A549 (cell line): ENCODE measurements at regions not wholly inside any gene's neighbourhood (a gene's known extent, or its start where the extent isn't known, plus 50 kb on each side); places are given as distances from the start of the nearest gene placed in this dataset.

ENCODE experiments used
- ATAC-seq, 2 experiments: fragments of 200-7000 bp in 1 of 2; fragments of >200 bp in 1 of 2; cut with Nextera tagmentation in 1 of 2; cut with Tn5 transposase in 1 of 2; 3 replicates each; pipeline versions ENCODE4 v1.8.0 to v1.9.1; 2018 to 2020; ENCODE audit warnings: mild to moderate bottlenecking in 1 of 2, moderate library complexity in 1 of 2
- CTCF ChIA-PET: fragments of 300-600 bp; sonication (Branson Sonifier 250); formaldehyde crosslinking; extraction: SDS; loops from one replicate; lab custom pipeline; 2021; ENCODE audit warnings: antibody characterized with exemption, inconsistent platforms; lab: Yijun Ruan, JAX
- POLR2A ChIA-PET: fragments of 350-600 bp; formaldehyde crosslinking; extraction: SDS; loops from one replicate; lab custom pipeline; 2021; ENCODE audit warnings: antibody characterized with exemption, inconsistent platforms; lab: Yijun Ruan, JAX
- DNase-seq, 2 experiments: peaks; one replicate each; pipeline versions ENCODE4 v3.0.0 to v3.0.0-alpha.2; 2011 to 2016; ENCODE audit warnings: low read depth in 1 of 2, low spot score in 1 of 2
- FAIRE-seq: peaks from 2 replicates; lab custom pipeline; 2011; peaks lifted over from hg19 to GRCh38; lab: Jason Lieb, UNC
- H3K27ac ChIP-seq, 2 experiments: fragments of >200 bp; sonication (Bioruptor Twin); formaldehyde crosslinking; 3 replicates each; pipeline ENCODE4 v1.5.1; 2016 to 2017
- H3K4me1 ChIP-seq: fragments of >200 bp; sonication (Bioruptor Twin); formaldehyde crosslinking; 3 replicates; pipeline ENCODE4 v1.6.1; 2016
- H3K4me2 ChIP-seq: fragments of >200 bp; sonication (Bioruptor Twin); formaldehyde crosslinking; 3 replicates; pipeline ENCODE4 v1.6.1; 2016
- H3K4me3 ChIP-seq: fragments of >200 bp; sonication (Bioruptor Twin); formaldehyde crosslinking; 3 replicates; pipeline ENCODE4 v1.5.1; 2016
- H3K9me3 ChIP-seq: fragments of >200 bp; sonication (Bioruptor Twin); formaldehyde crosslinking; 3 replicates; pipeline ENCODE4 v1.6.1; 2016
- ATOH8 ChIP-seq: fragments of 250-450 bp; sonication (Bioruptor Pico); IDR thresholded peaks from 2 replicates; pipeline ENCODE4 v1.5.0; 2020; ENCODE audit warnings: low read depth, mild to moderate bottlenecking, moderate library complexity
- BCL3 ChIP-seq: fragments of >200 bp; sonication (Bioruptor Twin); formaldehyde crosslinking; IDR thresholded peaks from 3 replicates; pipeline ENCODE4 v1.6.1; 2016
- CBX8 ChIP-seq: fragments of 200-600 bp; sonication (generic); IDR thresholded peaks from 2 replicates; pipeline ENCODE4 v1.6.1; 2016
- CHD4 ChIP-seq: fragments of 200-600 bp; sonication (generic); IDR thresholded peaks from 2 replicates; pipeline ENCODE4 v1.6.1; 2016; ENCODE audit warnings: antibody characterized with exemption, mild to moderate bottlenecking, borderline replicate concordance
- CTCF ChIP-seq: fragments of >200 bp; sonication (Bioruptor Twin); formaldehyde crosslinking; IDR thresholded peaks from 3 replicates; pipeline ENCODE4 v1.5.1; 2016
- EHMT2 ChIP-seq: fragments of 200-600 bp; sonication (generic); IDR thresholded peaks from 2 replicates; pipeline ENCODE4 v1.6.1; 2016; ENCODE audit warnings: antibody characterized with exemption, low read depth, mild to moderate bottlenecking, moderate library complexity
- EP300 ChIP-seq, 2 experiments: fragments of >200 bp; sonication (Bioruptor Twin); formaldehyde crosslinking; IDR thresholded peaks; 2 replicates in 1 of 2; 3 replicates in 1 of 2; pipeline ENCODE4 v1.6.1; 2016 to 2017
- ESRRA ChIP-seq: fragments of 150-350 bp; IDR thresholded peaks from 2 replicates; pipeline ENCODE4 v1.6.1; 2014; ENCODE audit warnings: mild to moderate bottlenecking, low read length, borderline replicate concordance
- FOSB ChIP-seq: fragments of 250-450 bp; sonication (Bioruptor Pico); IDR thresholded peaks from 2 replicates; pipeline ENCODE4 v1.5.0; 2020; ENCODE audit warnings: mild to moderate bottlenecking, moderate library complexity
- FOSL2 ChIP-seq, 2 experiments: fragments of 450-650 bp in 1 of 2; fragments of >200 bp in 1 of 2; sonication (Bioruptor Twin) in 1 of 2; formaldehyde crosslinking; IDR thresholded peaks; 2 replicates each; pipeline versions ENCODE4 v1.5.0 to v1.6.1; 2016 to 2020; ENCODE audit warnings: mild to moderate bottlenecking in 1 of 2, moderate library complexity in 1 of 2
- FOXS1 ChIP-seq: fragments of 250-450 bp; sonication (Bioruptor Pico); IDR thresholded peaks from 2 replicates; pipeline ENCODE4 v1.5.0; 2020; ENCODE audit warnings: mild to moderate bottlenecking, moderate library complexity
- HDAC2 ChIP-seq: fragments of 200-600 bp; sonication (generic); IDR thresholded peaks from 2 replicates; pipeline ENCODE4 v1.6.1; 2016
- HES2 ChIP-seq: fragments of >200 bp; sonication (Bioruptor Twin); formaldehyde crosslinking; IDR thresholded peaks from 2 replicates; pipeline ENCODE4 v1.6.1; 2016
- HEYL ChIP-seq: fragments of 250-450 bp; sonication (Bioruptor Pico); IDR thresholded peaks from 2 replicates; pipeline ENCODE4 v1.8.0; 2021; ENCODE audit warnings: mild to moderate bottlenecking, moderate library complexity
- HOXA7 ChIP-seq: fragments of 250-450 bp; sonication (Bioruptor Pico); IDR thresholded peaks from 2 replicates; pipeline ENCODE4 v1.5.0; 2020; ENCODE audit warnings: mild to moderate bottlenecking, moderate library complexity
- HOXB13 ChIP-seq: fragments of 250-450 bp; sonication (Bioruptor Pico); IDR thresholded peaks from 2 replicates; pipeline ENCODE4 v1.5.0; 2020; ENCODE audit warnings: low read depth, mild to moderate bottlenecking, moderate library complexity
- HOXB5 ChIP-seq: fragments of 250-450 bp; sonication (Bioruptor Pico); IDR thresholded peaks from 2 replicates; pipeline ENCODE4 v1.5.0; 2020; ENCODE audit warnings: mild to moderate bottlenecking, moderate library complexity
- JUN ChIP-seq, 2 experiments: fragments of >200 bp; sonication (Bioruptor Twin); formaldehyde crosslinking; IDR thresholded peaks; 2 replicates in 1 of 2; 3 replicates in 1 of 2; pipeline ENCODE4 v1.6.1; 2016 to 2017
- KDM1A ChIP-seq: fragments of 200-600 bp; sonication (generic); IDR thresholded peaks from 2 replicates; pipeline ENCODE4 v1.6.1; 2016; ENCODE audit warnings: low read depth, mild to moderate bottlenecking
- MAX ChIP-seq: IDR thresholded peaks from 2 replicates; pipeline ENCODE4 v1.6.1; 2012
- MAZ ChIP-seq: fragments of 150-350 bp; IDR thresholded peaks from 2 replicates; pipeline ENCODE4 v1.6.1; 2014; ENCODE audit warnings: antibody characterized with exemption, low read depth, low read length, borderline replicate concordance
- PHF8 ChIP-seq: fragments of 200-600 bp; sonication (generic); IDR thresholded peaks from 2 replicates; pipeline ENCODE4 v1.6.1; 2016; ENCODE audit warnings: low read depth, mild to moderate bottlenecking, antibody characterized with exemption, moderate library complexity, borderline replicate concordance
- POLR2A ChIP-seq: IDR thresholded peaks from 2 replicates; pipeline ENCODE4 v1.6.1; 2012; ENCODE audit warnings: mild to moderate bottlenecking, low read length
- RAD21 ChIP-seq, 2 experiments: fragments of >200 bp in 1 of 2; sonication (Bioruptor Twin) in 1 of 2; formaldehyde crosslinking in 1 of 2; IDR thresholded peaks in 1 of 2; conservative IDR thresholded peaks in 1 of 2; 2 replicates in 1 of 2; 3 replicates in 1 of 2; pipeline ENCODE4 v1.6.1; 2012 to 2018; ENCODE audit warnings: inconsistent platforms in 1 of 2
- RARB ChIP-seq: fragments of 250-450 bp; sonication (Bioruptor Pico); IDR thresholded peaks from 2 replicates; pipeline ENCODE4 v1.8.0; 2021; ENCODE audit warnings: mild to moderate bottlenecking, moderate library complexity
- RCOR1 ChIP-seq: fragments of 150-350 bp; IDR thresholded peaks from 2 replicates; pipeline ENCODE4 v1.6.1; 2014; ENCODE audit warnings: antibody characterized with exemption, low read length, low read depth
- RFX5 ChIP-seq: fragments of 450-650 bp; IDR thresholded peaks from 2 replicates; pipeline ENCODE4 v1.7.1; 2014; ENCODE audit warnings: antibody characterized with exemption, mild to moderate bottlenecking, moderate library complexity
- TFCP2L1 ChIP-seq: fragments of 250-450 bp; sonication (Bioruptor Pico); IDR thresholded peaks from 2 replicates; pipeline ENCODE4 v1.5.0; 2021; ENCODE audit warnings: mild to moderate bottlenecking
- ZFP36 ChIP-seq: fragments of 450-650 bp; IDR thresholded peaks from 2 replicates; pipeline ENCODE4 v1.6.1; 2014; ENCODE audit warnings: borderline replicate concordance; ENCODE audit not compliant: partially characterized antibody
- ZNF302 ChIP-seq: fragments of 250-450 bp; sonication (Bioruptor Pico); IDR thresholded peaks from 2 replicates; pipeline ENCODE4 v1.9.0; 2021; ENCODE audit warnings: inconsistent platforms, mild to moderate bottlenecking, moderate library complexity
- ZSCAN20 ChIP-seq: fragments of 250-450 bp; sonication (Bioruptor Pico); IDR thresholded peaks from 2 replicates; pipeline ENCODE4 v1.8.0; 2022; ENCODE audit warnings: mild to moderate bottlenecking, moderate library complexity
- WGBS: methylation state at CpG from one replicate; pipeline ENCODE4 v1.1.6; 2017; ENCODE audit errors: missing lambda C conversion rate; 5-methylcytosine and 5-hydroxymethylcytosine counted together

GRCh38 chr7:104963378-104963990 lies 50.5 kb upstream of the KMT2E start:
- ATAC-seq (peak in 1 of 2 experiments; percentile 26; a peak in 3 of 6 replicates), FAIRE-seq (no peak), DNase-seq (no peak)
- Histone ChIP-seq H3K27ac (peak overlapping the region; percentile 58 to 79), H3K4me3 (no peak overlapping the region), H3K4me1 (peaks cover 21% of the 10 kb centered on the region), H3K9me3 (no peaks in the 10 kb centered on the region), H3K4me2 (peak overlapping the region; percentile 17; the same call in 1 of the 3 replicates)
- TF ChIP-seq CHD4 (no peak), CTCF (no peak), JUN (IDR thresholded peaks at IDR 0.05) (0 out of 5 replicates have a peak, but pooled peaks of 1 of the 2 experiments have one; percentile 33)
- ChIA-PET CTCF (interaction anchor here (0.7 kb wide), 1 partner anchor 19 kb away, joined by 3 read pairs; no protein-coding TSS in a partner anchor), POLR2A (interaction anchor here (0.6 kb wide), 1 partner anchor 19 kb away, joined by 3 read pairs; no protein-coding TSS in a partner anchor)
- 90% methylated on average over 2 of the region's 2 CpGs for WGBS

- Histone ChIP-seq H3K4me1 (peaks cover 21% of the 10 kb centered on the region), H3K4me2 (peak overlapping the region; percentile 17; the same call in 1 of the 3 replicates), H3K9me3 (no peaks in the 10 kb centered on the region), H3K4me3 (no peak overlapping the region), H3K27ac (peak overlapping the region; percentile 58 to 79)
- DNase-seq (peak in 1 of 2 experiments; percentile 74), ATAC-seq (peak; percentile 55 to 75; a peak in 5 of 6 replicates), FAIRE-seq (no peak)
- CTCF ChIA-PET = no interaction called here
- POLR2A ChIA-PET = interaction anchor here (0.6 kb wide), 1 partner anchor 19 kb away, joined by 3 read pairs; no protein-coding TSS in a partner anchor
- WGBS = 37% methylated on average over 3 of the region's 3 CpGs
- TF ChIP-seq ZNF302 (CRISPR knock-in tag) = no peak; the same call in 1 of the 2 replicates
- no peak for TF ChIP-seq ZFP36
- no peak for TF ChIP-seq RAD21 (conservative IDR thresholded peaks at IDR 0.05 in 1 of 2, IDR thresholded peaks at IDR 0.05 in 1 of 2)
- TF ChIP-seq ATOH8 (CRISPR knock-in tag) = peak; percentile 100
- TF ChIP-seq TFCP2L1 (CRISPR knock-in tag) = peak; percentile 85; the same call in 1 of the 2 replicates
- TF ChIP-seq EP300 (IDR thresholded peaks at IDR 0.05) = no peak
- TF ChIP-seq KDM1A = no peak
- no peak for TF ChIP-seq FOSL2 (IDR thresholded peaks at IDR 0.05)
- TF ChIP-seq FOSL2 (CRISPR knock-in tag; IDR thresholded peaks at IDR 0.05) = peak; percentile 75
- TF ChIP-seq RFX5 = no peak
- peak; percentile 98 for TF ChIP-seq ZSCAN20 (CRISPR knock-in tag)
- no peak for TF ChIP-seq BCL3
- peak; percentile 94; the same call in 1 of the 2 replicates for TF ChIP-seq FOXS1
- TF ChIP-seq HOXB5 (CRISPR knock-in tag) = peak; percentile 99
- TF ChIP-seq CTCF = no peak
- TF ChIP-seq HOXB13 (CRISPR knock-in tag) = peak; percentile 98
- TF ChIP-seq HDAC2 = no peak
- TF ChIP-seq POLR2A = no peak
- TF ChIP-seq HES2 = no peak
- TF ChIP-seq RARB (CRISPR knock-in tag) = peak; percentile 87
- TF ChIP-seq CBX8 = no peak
- TF ChIP-seq FOSB (CRISPR knock-in tag) = no peak
- TF ChIP-seq HOXA7 (CRISPR knock-in tag) = peak; percentile 79; the same call in 1 of the 2 replicates
- TF ChIP-seq MAZ = no peak
- TF ChIP-seq EHMT2 = no peak
- 0 out of 2 replicates have a peak, but pooled peaks have one; percentile 17 for TF ChIP-seq MAX
- no peak for TF ChIP-seq ESRRA
- TF ChIP-seq PHF8 = no peak
- TF ChIP-seq RCOR1 = no peak
- peak; percentile 90 for TF ChIP-seq HEYL (CRISPR knock-in tag)
Measured at GRCh38 chr7:104963991-104964385, 50.0 kb upstream of the KMT2E start.
